IPS DF 4.7 (cell line): ENCODE measurements at regions not wholly inside any gene's neighbourhood (a gene's known extent, or its start where the extent isn't known, plus 50 kb on each side); places are given as distances from the start of the nearest gene placed in this dataset.
"Not testable (repeated sequence)": the region's sequence is repeated elsewhere in the genome, so short reads cannot be mapped to it uniquely, and the experiment has no call there.

Source experiments
- DNase-seq: peaks from one replicate; pipeline ENCODE4 v3.0.0-alpha.2; 2013; ENCODE audit warnings: low spot score; ENCODE audit errors: extremely low read depth

DNA sequence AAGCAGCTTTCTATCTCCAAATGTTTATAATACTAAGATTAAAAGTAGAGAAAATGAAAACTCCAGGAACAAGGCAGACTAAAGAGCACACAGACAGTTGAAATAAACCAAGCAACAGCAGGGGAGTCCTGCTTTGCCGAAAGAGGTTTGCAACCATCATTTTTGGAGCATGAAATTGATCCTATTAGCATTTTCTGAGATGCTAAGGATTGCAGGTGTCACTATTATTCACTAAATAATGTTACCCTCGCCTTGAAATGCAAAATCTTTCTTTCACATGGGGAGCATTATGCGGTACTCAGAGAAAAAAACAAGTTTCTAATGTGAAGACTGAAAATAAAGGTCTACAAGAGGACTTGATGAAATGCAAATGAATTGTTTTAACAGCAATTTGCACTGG is 81.7 kb upstream of the DNAJC10 start:
- no peak for DNase-seq

DNA sequence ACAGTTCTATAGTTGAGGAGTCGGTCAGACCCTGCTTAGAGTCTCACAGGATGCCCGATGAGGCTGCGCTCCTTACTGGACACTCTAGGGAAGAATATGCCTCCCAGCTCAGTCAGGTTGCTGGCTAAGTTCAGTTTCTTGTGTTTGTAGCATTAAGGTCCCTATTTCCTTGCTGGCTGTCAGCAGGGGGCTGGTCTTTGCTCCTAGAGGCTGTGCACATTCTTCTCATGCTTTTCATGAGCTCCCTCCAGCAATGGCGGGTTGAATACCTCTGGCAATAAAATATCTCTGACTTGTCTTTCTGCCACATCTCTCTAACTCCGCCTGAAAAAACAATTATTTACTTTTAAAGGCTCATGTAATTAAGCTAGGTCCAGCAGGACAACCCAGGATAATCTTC is 79.4 kb upstream of the DNAJC10 start:
- no peak for DNase-seq

DNA sequence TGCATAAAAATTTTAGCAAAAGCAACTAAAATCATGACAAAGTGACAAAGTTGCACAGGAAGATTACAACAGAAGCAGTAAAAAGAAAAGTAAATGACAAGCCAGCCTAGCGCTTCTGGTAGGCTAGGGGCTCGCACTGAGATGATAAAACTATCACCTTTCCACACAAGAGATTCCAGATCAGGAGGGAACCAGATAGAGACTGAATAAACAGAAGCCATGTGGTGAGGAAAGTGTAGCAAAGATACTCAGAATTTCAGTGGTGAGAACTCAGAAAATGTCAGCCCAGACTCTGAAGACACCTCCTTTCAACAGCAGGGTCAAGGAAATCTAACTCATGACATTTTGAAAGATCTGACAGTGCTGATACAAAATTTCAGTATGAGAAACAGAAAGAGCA is 77.4 kb upstream of the DNAJC10 start:
- DNase-seq = no peak

DNA sequence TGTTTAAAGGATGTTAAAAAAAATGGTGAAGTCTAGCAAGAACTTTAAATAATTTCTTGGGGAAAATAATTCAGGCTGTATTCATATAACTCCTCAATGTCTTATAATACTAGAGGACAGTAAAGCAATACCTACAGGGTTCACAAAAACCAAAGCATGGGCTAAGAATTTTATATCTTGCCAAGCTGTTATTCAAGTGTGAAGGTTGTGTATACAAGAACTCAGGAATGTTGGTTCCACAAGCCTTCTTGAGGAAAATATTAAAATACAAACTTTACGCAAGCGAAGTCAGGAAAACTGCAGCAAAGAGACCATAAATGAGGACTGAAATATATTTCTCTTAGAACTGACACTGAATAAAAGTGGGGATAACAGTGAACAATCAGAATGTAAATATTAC is 76.1 kb upstream of the DNAJC10 start:
- DNase-seq = no peak

DNA sequence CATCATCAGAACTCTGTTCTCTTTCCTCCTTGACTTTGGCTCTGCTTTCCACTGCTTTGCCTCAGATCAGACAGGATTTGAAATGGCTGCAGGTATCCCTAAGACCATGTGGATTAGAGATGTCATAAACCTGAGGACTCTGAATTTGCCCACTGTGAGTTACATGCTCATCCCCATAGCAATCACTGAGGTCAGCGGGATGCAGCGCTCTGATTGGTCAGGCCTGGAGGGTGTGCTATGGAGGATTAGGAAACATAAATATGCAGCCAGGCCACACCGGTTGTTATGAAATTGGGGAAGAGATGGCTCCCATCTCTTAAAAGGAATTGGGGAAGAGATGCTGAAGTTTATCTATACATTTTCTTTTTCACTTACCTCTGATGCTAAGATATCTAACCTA is 73.7 kb upstream of the DNAJC10 start:
- peak; percentile 25 for DNase-seq

DNA sequence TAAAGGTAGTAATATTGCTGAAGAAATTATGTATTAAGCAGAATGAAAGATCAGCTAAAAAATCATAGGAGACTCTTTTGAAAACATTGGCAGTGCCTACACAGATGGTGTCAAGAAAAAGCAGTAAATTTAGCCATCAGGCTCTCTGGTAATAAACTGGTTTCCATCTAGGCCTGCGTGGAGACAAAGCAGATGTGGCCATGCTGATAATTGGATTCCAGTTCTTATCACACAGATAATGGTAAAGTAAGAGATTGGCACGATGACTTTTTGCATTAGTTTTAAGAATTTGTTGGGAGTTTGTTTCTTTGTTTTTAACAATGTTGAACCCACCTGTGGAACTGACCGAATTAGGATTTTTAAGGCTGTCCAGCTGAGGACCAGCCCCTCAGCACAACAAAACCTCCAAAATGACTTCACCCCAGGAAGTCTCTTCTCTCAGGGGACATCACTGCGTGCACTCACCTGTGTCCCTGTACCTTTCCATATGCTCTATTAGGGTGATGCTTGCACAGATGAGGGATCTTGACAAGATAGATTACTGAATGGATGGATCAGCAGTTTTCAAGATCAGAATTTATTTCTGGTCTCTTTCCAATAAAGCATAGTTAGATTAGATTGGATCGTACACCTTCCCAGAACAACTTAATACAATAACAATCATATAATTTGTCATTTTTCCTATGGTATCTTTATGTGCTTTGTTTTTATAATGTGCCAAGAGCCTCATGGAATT is 69.1 kb upstream of the DNAJC10 start:
- no peak for DNase-seq

DNA sequence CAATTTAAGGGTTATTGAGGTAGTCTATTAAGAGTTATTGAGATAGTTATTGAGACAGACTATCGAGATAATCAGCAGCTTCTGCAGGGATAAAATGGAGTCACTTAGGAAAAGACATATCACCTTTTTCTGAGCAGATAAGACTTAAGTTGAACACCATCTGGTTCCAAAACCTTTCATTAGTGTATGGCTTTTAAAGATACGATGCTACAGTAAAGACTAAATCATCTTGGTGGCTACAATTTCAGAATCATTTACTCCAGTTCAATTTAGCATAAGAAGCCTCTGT is 68.6 kb upstream of the DNAJC10 start:
- DNase-seq = no peak

DNA sequence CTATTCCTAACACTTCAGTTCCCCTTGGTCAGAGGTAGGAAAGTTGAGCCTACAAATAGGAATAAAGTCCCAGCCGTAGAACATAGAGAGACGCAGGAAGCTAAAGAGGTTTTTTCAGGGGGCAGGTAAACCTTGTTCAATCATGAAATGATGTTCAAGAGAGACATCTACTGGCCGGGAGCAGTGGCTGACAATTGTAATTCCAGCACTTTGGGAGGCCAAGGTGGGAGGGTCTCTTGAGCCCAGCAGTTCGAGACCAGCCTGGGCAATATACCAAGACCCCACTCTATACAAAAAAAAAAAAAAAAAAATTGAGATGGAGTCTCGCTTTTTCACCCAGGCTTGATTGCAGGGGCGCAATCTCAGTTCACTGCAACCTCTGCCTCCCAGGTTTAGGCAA is 66.7 kb upstream of the DNAJC10 start:
- no peak for DNase-seq

DNA sequence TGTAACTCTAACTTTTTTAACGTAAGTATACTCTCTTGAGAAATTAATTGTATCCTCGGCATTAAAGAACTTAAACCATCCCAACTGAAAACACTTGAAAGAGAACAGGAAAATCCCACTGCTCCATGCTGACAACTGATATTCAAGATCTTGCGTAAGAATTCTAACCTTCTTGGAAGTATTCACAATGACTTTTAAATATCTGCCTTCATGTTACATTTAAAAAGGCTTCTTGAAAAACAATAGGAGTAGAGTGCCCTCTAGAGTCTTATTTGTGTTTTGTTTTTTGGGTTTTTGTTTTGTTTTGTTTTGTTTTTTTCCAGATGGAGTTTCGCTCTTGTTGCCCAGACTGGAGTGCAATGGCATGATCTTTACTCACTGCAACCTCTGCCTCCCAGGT is 65.4 kb upstream of the DNAJC10 start:
- DNase-seq = no peak

DNA sequence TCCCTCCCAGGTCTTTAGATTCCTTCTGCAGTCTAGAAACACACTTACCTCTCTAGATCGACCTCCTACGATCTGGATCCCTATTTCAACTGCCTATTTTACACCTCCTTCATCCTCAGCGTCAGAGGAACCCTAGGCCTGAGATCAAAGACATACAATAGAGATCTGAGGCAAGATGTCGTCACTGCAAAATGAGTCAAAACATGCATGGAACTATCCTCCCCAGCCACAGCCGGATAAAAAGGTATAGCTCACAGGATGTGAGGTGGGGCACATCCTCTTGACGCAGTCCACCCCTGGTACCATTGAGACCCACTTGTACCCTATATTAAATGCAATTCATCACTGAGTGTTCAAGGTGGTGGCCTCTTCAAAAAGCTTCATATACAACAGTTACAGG is 63.7 kb upstream of the DNAJC10 start:
- no peak for DNase-seq

DNA sequence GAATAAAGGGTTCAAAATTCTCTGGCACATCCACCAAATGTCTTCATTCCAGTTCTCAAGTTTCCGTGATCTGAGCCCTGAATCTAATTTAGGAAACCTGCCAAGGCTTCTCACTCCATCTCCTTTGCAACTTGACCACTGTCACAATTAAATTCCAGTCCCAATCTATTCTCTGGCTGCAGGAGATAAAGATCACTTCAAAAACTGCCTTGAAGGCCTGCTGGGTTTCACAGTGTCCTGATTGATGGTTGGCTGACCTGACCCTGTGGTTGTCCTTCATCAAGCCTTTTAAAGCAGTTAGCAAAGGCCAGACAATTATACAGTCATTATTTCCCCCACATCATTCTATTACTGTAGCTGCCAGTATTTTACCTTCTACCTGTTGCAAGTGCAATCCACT is 60.3 kb upstream of the DNAJC10 start:
- DNase-seq = no peak

DNA sequence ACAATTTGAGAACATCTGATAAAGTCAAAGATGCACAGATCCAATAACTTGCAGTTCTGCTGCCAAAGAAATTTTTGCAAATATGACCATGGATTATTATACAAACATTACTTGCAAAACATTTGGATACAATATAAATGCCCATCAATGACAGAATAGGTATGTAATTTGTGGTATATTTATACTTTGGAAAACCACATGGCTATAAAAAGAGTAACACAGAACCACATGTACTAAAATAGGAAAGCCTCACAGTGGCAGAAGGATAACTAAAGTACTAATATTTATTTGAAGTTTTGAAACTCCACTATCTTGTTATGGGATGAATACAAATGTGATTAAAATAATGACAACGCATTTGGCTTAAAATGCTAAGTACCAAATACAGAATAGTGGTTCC is 51.8 kb upstream of the DNAJC10 start:
- DNase-seq = no peak

DNA sequence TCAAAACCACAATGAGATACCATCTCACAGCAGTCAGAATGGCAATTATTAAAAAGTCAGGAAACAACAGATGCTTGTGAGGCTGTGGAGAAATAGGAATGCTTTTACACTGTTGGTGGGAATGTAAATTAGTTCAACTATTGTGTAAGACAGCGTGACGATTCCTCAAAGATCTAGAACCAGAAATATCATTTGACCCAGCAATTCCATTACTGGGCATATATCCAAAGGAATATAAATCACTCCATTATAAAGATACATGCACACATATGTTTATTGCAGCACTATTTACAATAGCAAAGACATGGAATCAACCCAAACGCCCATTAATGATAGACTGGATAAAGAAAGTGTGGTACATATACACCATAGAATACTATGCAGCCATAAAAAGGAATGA is 50.6 kb upstream of the DNAJC10 start:
- DNase-seq = not testable (repeated sequence)
